Keratinocyte (primary cell): ENCODE measurements at regions not wholly inside any gene's neighbourhood (a gene's known extent, or its start where the extent isn't known, plus 50 kb on each side); places are given as distances from the start of the nearest gene placed in this dataset.
A peak's percentile ranks its signal among the peaks of the same experiment; 100 is the strongest.

Source experiments
- DNase-seq: peaks from one replicate; pipeline ENCODE4 v3.0.0-alpha.2; 2011; ENCODE audit warnings: low read depth, missing footprints, low spot score
- FAIRE-seq: peaks from 2 replicates; lab custom pipeline; 2011; peaks lifted over from hg19 to GRCh38; lab: Jason Lieb, UNC
- H2AFZ ChIP-seq: 2 replicates; pipeline ENCODE4 v1.6.0; 2012; ENCODE audit warnings: low read length, control low read depth, inconsistent platforms; ENCODE audit not compliant: control insufficient read depth
- H3K27ac ChIP-seq: 2 replicates; pipeline ENCODE4 v1.5.1; 2011; ENCODE audit warnings: low read length; ENCODE audit not compliant: control insufficient read depth, insufficient read depth
- H3K27me3 ChIP-seq: 3 replicates; pipeline ENCODE4 v1.6.0; 2011; ENCODE audit warnings: low read length; ENCODE audit not compliant: control insufficient read depth, insufficient read depth; ENCODE audit errors: extremely low read depth
- H3K36me3 ChIP-seq, 2 experiments: 2 replicates in 1 of 2; 3 replicates in 1 of 2; pipeline ENCODE4 v1.5.1; 2011; ENCODE audit warnings: low read length in 2 of 2, mild to moderate bottlenecking in 1 of 2; ENCODE audit not compliant: control insufficient read depth in 2 of 2, insufficient read depth in 2 of 2; ENCODE audit errors: extremely low read depth in 1 of 2
- H3K4me1 ChIP-seq: 3 replicates; pipeline ENCODE4 v1.5.1; 2011; ENCODE audit warnings: low read length; ENCODE audit not compliant: control insufficient read depth, insufficient read depth; ENCODE audit errors: extremely low read depth
- H3K4me2 ChIP-seq: 3 replicates; pipeline ENCODE4 v1.6.0; 2011; ENCODE audit warnings: low read depth, low read length; ENCODE audit not compliant: control insufficient read depth, insufficient read depth; ENCODE audit errors: extremely low read depth
- H3K4me3 ChIP-seq, 3 experiments: fragments of 200-600 bp in 1 of 3; sonication (generic) in 1 of 3; 2 replicates in 2 of 3; 3 replicates in 1 of 3; pipeline ENCODE4 v1.5.1; 2011 to 2016; ENCODE audit warnings: low read length in 3 of 3, mild to moderate bottlenecking in 3 of 3, control low read depth in 2 of 3, inconsistent platforms in 1 of 3, low read depth in 1 of 3, mixed read lengths in 1 of 3, mixed run types in 1 of 3, moderate library complexity in 1 of 3; ENCODE audit not compliant: control insufficient read depth in 2 of 3, insufficient read depth in 2 of 3; ENCODE audit errors: extremely low read depth in 1 of 3
- H3K79me2 ChIP-seq: 2 replicates; pipeline ENCODE4 v1.6.0; 2012; ENCODE audit warnings: low read length; ENCODE audit not compliant: control insufficient read depth, insufficient read depth
- H3K9ac ChIP-seq: 3 replicates; pipeline ENCODE4 v1.6.0; 2011; ENCODE audit warnings: low read length; ENCODE audit not compliant: control insufficient read depth, insufficient read depth; ENCODE audit errors: extremely low read depth
- H3K9me1 ChIP-seq: 3 replicates; pipeline ENCODE4 v1.6.0; 2011; ENCODE audit warnings: low read length; ENCODE audit not compliant: control insufficient read depth, insufficient read depth; ENCODE audit errors: extremely low read depth
- H3K9me3 ChIP-seq: 2 replicates; pipeline ENCODE4 v1.5.1; 2012; ENCODE audit warnings: low read depth, low read length; ENCODE audit not compliant: control insufficient read depth
- H4K20me1 ChIP-seq: 3 replicates; pipeline ENCODE4 v1.6.0; 2011; ENCODE audit warnings: low read length; ENCODE audit not compliant: control insufficient read depth, insufficient read depth; ENCODE audit errors: extremely low read depth
- CTCF ChIP-seq, 3 experiments: IDR thresholded peaks in 1 of 3; conservative IDR thresholded peaks in 1 of 3; optimal IDR thresholded peaks in 1 of 3; 2 replicates in 2 of 3; 3 replicates in 1 of 3; pipeline versions ENCODE3 to v1.5.1; 2011; ENCODE audit warnings: low read length in 3 of 3, mild to moderate bottlenecking in 3 of 3, moderate library complexity in 2 of 3, control low read depth in 1 of 3, inconsistent platforms in 1 of 3; ENCODE audit not compliant: insufficient read depth in 2 of 3; ENCODE audit errors: extremely low read depth in 1 of 3
- EZH2 ChIP-seq: IDR thresholded peaks from one replicate; pipeline ENCODE4 v1.6.1; 2012; ENCODE audit warnings: inconsistent platforms, mild to moderate bottlenecking, low read length, moderate library complexity
- dilution Hi-C: fragments of 300-500 bp; cut with MboI; formaldehyde crosslinking; loops from one replicate; pipeline ENCODE4 v1.7.0; 2020; ENCODE audit warnings: low sequenced_read_pairs; ENCODE audit not compliant: extremely low pct_ligation_motif_present

- H3K9me1 ChIP-seq: no peaks in the 10 kb centered on the region
- no peaks in the 10 kb centered on the region for H4K20me1 ChIP-seq
- H3K4me2 ChIP-seq: no peak overlapping the region
- H3K4me3 ChIP-seq: no peak overlapping the region
- H3K79me2 ChIP-seq: no peaks in the 10 kb centered on the region
- peak overlapping the region; percentile 73 for H2AFZ ChIP-seq
- DNase-seq: no peak
- no peak for FAIRE-seq
- no peak overlapping the region for H3K27ac ChIP-seq
- dilution Hi-C loops: no loop called here
- peaks cover 4% of the 10 kb centered on the region for H3K4me1 ChIP-seq
- TF ChIP-seq EZH2 (no peak), CTCF (optimal IDR thresholded peaks at IDR 0.05 in 1 of 3, IDR thresholded peaks at IDR 0.05 in 1 of 3, conservative IDR thresholded peaks at IDR 0.05 in 1 of 3; ENCODE audit: extremely low read depth in 1 of 3, insufficient read depth in 2 of 3, low read length in 3 of 3) (no peak)
- no peaks in the 10 kb centered on the region for H3K36me3 ChIP-seq
- no peaks in the 10 kb centered on the region for H3K9me3 ChIP-seq
- H3K27me3 ChIP-seq: no peaks in the 10 kb centered on the region
- no peak overlapping the region for H3K9ac ChIP-seq
These were observed 526.7 kb upstream of the LRRN3 start for GRCh38 chr7:110564246-110564645.

- Histone ChIP-seq H3K79me2 (no peaks in the 10 kb centered on the region), H3K9me3 (no peaks in the 10 kb centered on the region), H3K4me3 (no peak overlapping the region), H3K9ac (no peak overlapping the region), H2AFZ (no peak overlapping the region), H3K27me3 (no peaks in the 10 kb centered on the region), H3K4me1 (peaks cover 4% of the 10 kb centered on the region), H4K20me1 (no peaks in the 10 kb centered on the region), H3K27ac (no peak overlapping the region), H3K4me2 (no peak overlapping the region), H3K36me3 (no peaks in the 10 kb centered on the region), H3K9me1 (no peaks in the 10 kb centered on the region)
- no peak for TF ChIP-seq EZH2
- DNase-seq: no peak
- dilution Hi-C loops: no loop called here
- FAIRE-seq: no peak
These were observed 522.5 kb upstream of the LRRN3 start for GRCh38 chr7:110568388-110568787.

GRCh38 chr7:110568932-110569331, 522.0 kb upstream of the LRRN3 start:
- no peak overlapping the region for H3K4me2 ChIP-seq
- FAIRE-seq: no peak
- no peak for DNase-seq
- no peaks in the 10 kb centered on the region for H4K20me1 ChIP-seq
- H3K9ac ChIP-seq: no peak overlapping the region
- no peaks in the 10 kb centered on the region for H3K9me3 ChIP-seq
- H3K27ac ChIP-seq: no peak overlapping the region
- H3K9me1 ChIP-seq: no peaks in the 10 kb centered on the region
- TF ChIP-seq EZH2 (no peak), CTCF (optimal IDR thresholded peaks at IDR 0.05 in 1 of 3, IDR thresholded peaks at IDR 0.05 in 1 of 3, conservative IDR thresholded peaks at IDR 0.05 in 1 of 3; ENCODE audit: extremely low read depth in 1 of 3, insufficient read depth in 2 of 3, low read length in 3 of 3) (no peak)
- dilution Hi-C loops: no loop called here
- H3K4me1 ChIP-seq: peaks cover 4% of the 10 kb centered on the region
- H2AFZ ChIP-seq: peak overlapping the region; percentile 10
- no peaks in the 10 kb centered on the region for H3K36me3 ChIP-seq
- no peak overlapping the region for H3K4me3 ChIP-seq
- no peaks in the 10 kb centered on the region for H3K27me3 ChIP-seq
- no peaks in the 10 kb centered on the region for H3K79me2 ChIP-seq
